Nephron progenitor cell (in vitro differentiated cells): ENCODE measurements at regions not wholly inside any gene's neighbourhood (a gene's known extent, or its start where the extent isn't known, plus 50 kb on each side); places are given as distances from the start of the nearest gene placed in this dataset.

Experiments used
- DNase-seq: peaks from one replicate; pipeline ENCODE4 v3.0.0; 2021
- H3K27ac Mint-ChIP-seq: 2 replicates; pipeline ENCODE4 v1.8.0; 2021; ENCODE audit warnings: mild to moderate bottlenecking, moderate library complexity, mixed read lengths
- H3K27me3 Mint-ChIP-seq: 2 replicates; pipeline ENCODE4 v1.8.0; 2021; ENCODE audit warnings: mild to moderate bottlenecking, low read depth, mixed read lengths; ENCODE audit not compliant: poor library complexity
- H3K36me3 Mint-ChIP-seq: 2 replicates; pipeline ENCODE4 v1.8.0; 2021; ENCODE audit warnings: low read depth, mixed read lengths
- H3K4me1 Mint-ChIP-seq: 2 replicates; pipeline ENCODE4 v1.8.0; 2021; ENCODE audit warnings: mixed read lengths
- H3K4me3 Mint-ChIP-seq: 2 replicates; pipeline ENCODE4 v1.8.0; 2021; ENCODE audit warnings: mild to moderate bottlenecking, moderate library complexity, mixed read lengths
- H3K9me3 Mint-ChIP-seq: 2 replicates; pipeline ENCODE4 v1.8.0; 2021; ENCODE audit warnings: mild to moderate bottlenecking, moderate library complexity, mixed read lengths
- CTCF ChIP-seq: fragments of 200-600 bp; sonication (generic); IDR thresholded peaks from 2 replicates; pipeline ENCODE4 v1.5.0; 2021; ENCODE audit warnings: antibody characterized with exemption

GRCh38 chr2:12295856-12296519 lies 420.7 kb upstream of the TRIB2 start:
- no peak for TF ChIP-seq CTCF
- H3K4me1 Mint-ChIP-seq: no peaks in the 10 kb centered on the region
- H3K27ac Mint-ChIP-seq: no peak overlapping the region
- DNase-seq: no peak
- H3K27me3 Mint-ChIP-seq: no peaks in the 10 kb centered on the region
- no peaks in the 10 kb centered on the region for H3K36me3 Mint-ChIP-seq
- H3K4me3 Mint-ChIP-seq: no peak overlapping the region
- H3K9me3 Mint-ChIP-seq: no peaks in the 10 kb centered on the region

DNA sequence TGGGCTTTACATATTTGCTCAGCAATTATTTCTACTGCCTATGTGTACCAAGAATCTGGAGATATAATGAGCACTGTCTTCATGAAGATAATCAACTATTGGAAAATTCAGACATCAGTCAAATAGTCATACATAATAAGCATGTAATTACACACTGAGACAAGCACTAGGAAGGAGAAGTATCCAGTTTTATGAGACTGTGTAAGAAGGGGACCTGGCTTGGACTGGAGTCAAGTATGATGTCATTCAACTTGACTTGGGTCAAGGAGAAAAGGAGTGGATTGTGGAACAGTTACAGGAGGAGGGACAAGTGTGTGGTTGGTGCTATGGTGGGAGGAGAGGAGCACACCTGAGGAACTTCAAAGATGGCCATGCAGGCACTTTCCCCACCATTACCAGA lies 419.8 kb upstream of the TRIB2 start:
- no peaks in the 10 kb centered on the region for H3K36me3 Mint-ChIP-seq
- no peaks in the 10 kb centered on the region for H3K27me3 Mint-ChIP-seq
- no peak for TF ChIP-seq CTCF
- H3K27ac Mint-ChIP-seq: peak overlapping the region; percentile 4
- no peak overlapping the region for H3K4me3 Mint-ChIP-seq
- no peaks in the 10 kb centered on the region for H3K9me3 Mint-ChIP-seq
- H3K4me1 Mint-ChIP-seq: no peaks in the 10 kb centered on the region
- no peak for DNase-seq

- no peak for TF ChIP-seq CTCF
- Mint-ChIP-seq H3K27me3 (no peaks in the 10 kb centered on the region), H3K4me3 (no peak overlapping the region), H3K4me1 (peaks cover 5% of the 10 kb centered on the region), H3K36me3 (no peaks in the 10 kb centered on the region), H3K9me3 (no peaks in the 10 kb centered on the region), H3K27ac (no peak overlapping the region)
- no peak for DNase-seq
Measured at GRCh38 chr2:12298352-12298751, 418.4 kb upstream of the TRIB2 start.

DNA sequence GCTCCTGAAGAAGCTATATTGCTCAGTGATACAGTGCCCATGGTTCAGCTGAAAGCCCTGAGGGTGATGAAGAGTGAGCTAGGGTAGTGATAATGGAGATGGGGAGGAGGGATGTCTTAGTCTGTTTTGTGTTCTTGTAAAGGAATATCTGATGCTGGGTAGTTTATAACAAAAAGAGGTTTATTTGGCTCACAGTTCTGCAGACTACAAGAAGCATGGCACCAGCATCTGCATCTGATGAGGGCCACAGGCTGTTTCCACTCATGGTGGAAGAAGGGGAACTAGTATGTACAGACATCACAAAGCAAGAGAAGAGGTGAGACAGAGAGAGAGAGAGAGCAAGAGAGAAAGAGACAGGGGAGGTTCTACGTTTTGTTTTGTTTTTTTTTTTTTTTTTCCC lies 417.3 kb upstream of the TRIB2 start:
- Mint-ChIP-seq H3K27me3 (no peaks in the 10 kb centered on the region), H3K4me3 (no peak overlapping the region), H3K9me3 (no peaks in the 10 kb centered on the region), H3K4me1 (peaks cover 16% of the 10 kb centered on the region), H3K27ac (no peak overlapping the region), H3K36me3 (no peaks in the 10 kb centered on the region)
- TF ChIP-seq CTCF: no peak
- DNase-seq: no peak

DNA sequence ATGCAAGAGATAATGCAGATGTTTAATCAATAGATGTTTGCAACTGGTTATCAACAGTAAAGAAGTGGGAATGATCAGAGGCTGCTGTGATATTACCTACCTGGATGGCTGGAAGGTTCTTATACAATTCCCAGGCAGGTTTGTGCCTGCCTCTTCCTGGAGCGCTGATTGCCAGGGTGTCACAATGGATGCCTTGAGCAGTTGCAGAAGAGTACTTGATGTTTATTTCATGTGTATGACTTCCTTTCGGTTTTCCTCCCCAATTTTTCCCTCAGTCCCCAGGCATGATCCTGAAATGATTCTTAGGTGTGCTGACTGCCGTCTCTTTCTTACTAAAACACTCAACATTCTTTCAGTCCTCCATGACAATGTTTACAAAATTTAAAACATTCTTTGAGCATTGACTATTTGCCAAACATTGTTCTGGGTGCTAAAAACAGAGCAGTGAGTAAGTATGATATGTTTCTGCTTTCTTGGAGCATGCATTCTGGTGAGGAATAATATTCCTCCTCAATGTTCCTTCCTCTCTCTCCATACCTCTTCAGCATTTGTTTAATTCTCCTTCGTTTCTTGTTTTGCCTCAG lies 416.6 kb upstream of the TRIB2 start:
- DNase-seq: no peak
- no peak for TF ChIP-seq CTCF
- no peak overlapping the region for H3K4me3 Mint-ChIP-seq

GRCh38 chr2:12300927-12301326 lies 415.8 kb upstream of the TRIB2 start:
- no peak for DNase-seq
- Mint-ChIP-seq H3K9me3 (no peaks in the 10 kb centered on the region), H3K27ac (no peak overlapping the region), H3K4me3 (no peak overlapping the region), H3K4me1 (peaks cover 23% of the 10 kb centered on the region), H3K27me3 (no peaks in the 10 kb centered on the region), H3K36me3 (no peaks in the 10 kb centered on the region)
- no peak for TF ChIP-seq CTCF

More for the DNA sequence above, 416.6 kb upstream of the TRIB2 start:
- no peaks in the 10 kb centered on the region for H3K27me3 Mint-ChIP-seq
- no peak overlapping the region for H3K27ac Mint-ChIP-seq
- no peaks in the 10 kb centered on the region for H3K9me3 Mint-ChIP-seq
- no peaks in the 10 kb centered on the region for H3K36me3 Mint-ChIP-seq
- H3K4me1 Mint-ChIP-seq: peaks cover 21% of the 10 kb centered on the region
